GM21723 (cell line): ENCODE measurements at regions not wholly inside any gene's neighbourhood (a gene's known extent, or its start where the extent isn't known, plus 50 kb on each side); places are given as distances from the start of the nearest gene placed in this dataset.
A peak's percentile ranks its signal among the peaks of the same experiment; 100 is the strongest.
"Not testable (repeated sequence)": the region's sequence is repeated elsewhere in the genome, so short reads cannot be mapped to it uniquely, and the experiment has no call there.

ENCODE experiments used
- ATAC-seq: cut with Tn5 transposase; IDR thresholded peaks from one replicate; pipeline ENCODE4 v1.9.1; 2021; ENCODE audit warnings: mild to moderate bottlenecking, moderate library complexity; ENCODE audit not compliant: unreplicated experiment

DNA sequence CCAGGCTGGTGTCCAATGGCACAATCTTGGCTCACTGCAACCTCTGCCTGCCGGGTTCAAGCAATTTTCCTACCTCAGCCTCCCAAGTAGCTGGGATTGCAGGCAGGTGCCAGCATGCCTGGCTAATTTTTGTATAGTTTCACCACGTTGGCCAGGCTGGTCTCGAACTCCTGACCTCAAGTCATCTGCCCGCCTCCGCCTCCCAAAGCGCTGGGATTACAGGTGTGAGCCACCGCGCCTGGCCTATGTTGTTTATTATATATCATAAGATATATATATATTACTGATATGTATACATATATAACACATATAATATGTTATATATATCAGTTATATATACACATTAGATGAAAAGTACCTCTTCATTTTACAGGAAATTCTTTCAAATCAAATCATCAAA is 914.7 kb downstream of the FOXD4L5 start:
- ATAC-seq = not testable (repeated sequence)

DNA sequence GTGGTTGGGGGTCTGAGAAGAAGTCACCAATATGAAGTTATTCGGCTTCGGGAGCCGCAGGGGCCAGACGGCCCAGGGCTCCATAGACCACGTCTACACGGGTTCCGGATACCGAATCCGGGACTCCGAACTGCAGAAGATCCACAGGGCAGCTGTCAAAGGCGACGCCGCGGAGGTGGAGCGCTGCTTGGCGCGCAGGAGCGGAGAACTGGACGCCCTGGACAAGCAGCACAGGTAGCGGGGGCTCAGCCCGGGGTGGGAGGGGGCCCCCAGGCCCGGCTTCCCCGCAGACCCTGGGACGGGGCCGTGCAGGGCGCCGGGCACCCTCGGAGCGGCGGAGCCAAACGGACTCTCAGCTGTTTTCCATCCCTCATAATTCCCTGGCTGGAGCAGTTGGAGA is 915.4 kb downstream of the FOXD4L5 start:
- ATAC-seq = not testable (repeated sequence)

DNA sequence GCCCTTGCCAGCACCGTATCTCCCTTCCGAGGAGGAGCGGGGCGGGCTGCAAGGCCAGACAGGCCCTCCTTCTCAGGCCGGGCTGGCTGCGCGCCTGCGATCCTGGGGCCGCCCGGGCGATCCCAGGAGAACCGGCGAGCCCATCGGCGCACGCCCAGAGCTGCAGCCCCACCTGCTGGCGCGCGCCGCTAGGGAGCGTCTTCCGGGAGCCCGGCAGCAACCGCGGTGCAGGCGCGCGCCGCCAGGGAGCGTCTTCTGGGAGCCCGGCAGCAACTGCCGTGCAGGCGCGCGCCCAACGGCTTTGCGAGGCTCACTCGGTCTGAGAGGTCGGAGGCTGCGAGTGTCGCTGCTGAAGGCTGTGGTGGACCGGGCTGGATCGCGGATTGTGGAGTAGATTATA is 915.9 kb downstream of the FOXD4L5 start:
- peak; percentile 100 for ATAC-seq

DNA sequence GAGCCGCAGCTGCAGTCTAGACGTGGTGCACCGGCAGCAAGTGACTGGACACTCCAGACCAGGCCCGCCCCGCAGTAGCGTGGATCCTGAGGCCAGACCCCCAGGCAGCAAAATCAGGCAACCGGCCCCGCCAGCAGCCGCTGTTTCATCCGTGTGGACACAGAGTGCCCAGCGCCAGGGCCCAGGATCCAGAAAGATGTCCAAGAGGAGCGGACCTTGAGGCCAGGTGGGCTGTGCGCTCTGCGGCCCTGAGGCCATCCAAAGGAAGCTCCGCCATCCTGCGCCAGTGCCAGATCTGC is 916.4 kb downstream of the FOXD4L5 start:
- ATAC-seq = not testable (repeated sequence)

DNA sequence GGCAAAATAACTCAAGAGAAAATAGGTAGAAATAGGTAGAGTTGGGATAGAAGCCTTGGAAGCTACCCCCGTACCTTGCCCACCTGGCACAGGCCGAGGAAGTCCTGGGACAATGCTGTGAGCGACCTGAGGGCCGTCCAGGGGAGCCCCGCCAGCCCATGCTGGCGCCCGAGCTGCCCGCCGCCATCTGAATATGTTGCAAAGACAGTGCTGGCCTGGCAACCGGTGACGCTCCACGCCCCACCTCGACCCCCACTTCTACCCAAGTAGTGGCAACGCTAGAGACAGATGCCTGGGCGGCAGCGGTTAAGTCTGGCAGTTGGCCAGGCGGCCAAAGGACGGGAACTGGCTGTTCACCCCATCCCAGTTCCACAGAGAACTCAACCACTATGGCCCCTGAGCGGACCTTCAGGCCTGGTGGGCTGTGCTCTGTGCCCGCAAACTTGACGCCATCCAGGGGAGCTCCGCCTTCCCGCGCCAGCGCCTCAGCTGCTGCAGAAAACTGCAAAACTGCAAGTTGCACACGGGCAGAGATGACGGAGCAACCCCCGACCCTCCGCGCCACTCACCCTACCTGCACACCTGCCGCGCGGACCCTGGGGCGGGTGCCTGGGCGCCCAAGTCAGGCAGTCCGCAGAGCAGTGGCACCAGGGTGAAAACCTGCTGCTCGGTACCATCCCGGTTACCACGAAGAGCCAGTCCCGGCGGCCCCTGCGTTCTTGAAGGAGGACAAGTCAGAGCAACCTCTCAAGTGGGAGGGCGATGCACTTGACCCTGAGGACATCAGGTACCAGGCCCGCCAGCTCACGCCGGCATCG is 917.0 kb downstream of the FOXD4L5 start:
- ATAC-seq = not testable (repeated sequence)
